Liver (tissue), 8 donors: ENCODE measurements at regions not wholly inside any gene's neighbourhood (a gene's known extent, or its start where the extent isn't known, plus 50 kb on each side); places are given as distances from the start of the nearest gene placed in this dataset.
A peak's percentile ranks its signal among the peaks of the same experiment; 100 is the strongest.

Source experiments
- DNase-seq: peaks from one replicate; pipeline ENCODE4 v3.0.0-alpha.2; 2017; ENCODE audit warnings: low spot score
- H3K27ac ChIP-seq, 2 donors: one replicate each; pipeline ENCODE4 v1.7.0; 2013; ENCODE audit warnings: inconsistent platforms in 2 of 2, low read length in 2 of 2, control low read depth in 1 of 2, low read depth in 1 of 2, mild to moderate bottlenecking in 1 of 2
- H3K27me3 ChIP-seq, 4 donors: one replicate each; pipeline versions ENCODE4 v1.6.1 to v1.7.0; 2013; ENCODE audit warnings: low read length in 3 of 4, inconsistent platforms in 1 of 4, mild to moderate bottlenecking in 1 of 4, moderate library complexity in 1 of 4; ENCODE audit not compliant: control insufficient read depth in 4 of 4, insufficient read depth in 4 of 4
- H3K36me3 ChIP-seq, 4 donors: one replicate each; pipeline versions ENCODE4 v1.6.1 to v1.7.0; 2013; ENCODE audit warnings: low read length in 3 of 4, mild to moderate bottlenecking in 3 of 4, low read depth in 1 of 4, moderate library complexity in 1 of 4; ENCODE audit not compliant: control insufficient read depth in 4 of 4, insufficient read depth in 3 of 4
- H3K4me1 ChIP-seq, 4 donors: one replicate each; pipeline versions ENCODE4 v1.6.1 to v1.7.0; 2013; ENCODE audit warnings: low read length in 3 of 4, mild to moderate bottlenecking in 3 of 4, moderate library complexity in 1 of 4; ENCODE audit not compliant: control insufficient read depth in 4 of 4, insufficient read depth in 4 of 4
- H3K4me3 ChIP-seq, 3 donors: one replicate each; pipeline versions ENCODE4 v1.6.1 to v1.7.0; 2013; ENCODE audit warnings: low read length in 3 of 3, control low read depth in 1 of 3, low read depth in 1 of 3, mild to moderate bottlenecking in 1 of 3
- H3K9ac ChIP-seq, 2 donors: one replicate each; pipeline ENCODE4 v1.7.0; 2013; ENCODE audit warnings: low read length in 2 of 2, mild to moderate bottlenecking in 2 of 2, moderate library complexity in 2 of 2, control low read depth in 1 of 2, low read depth in 1 of 2
- H3K9me3 ChIP-seq, 4 donors: one replicate each; pipeline versions ENCODE4 v1.6.1 to v1.7.0; 2013; ENCODE audit warnings: low read length in 3 of 4; ENCODE audit not compliant: control insufficient read depth in 4 of 4
- ATF3 ChIP-seq: IDR thresholded peaks from 2 replicates; pipeline ENCODE4 v1.6.1; 2016; ENCODE audit warnings: antibody characterized with exemption
- CTCF ChIP-seq: fragments of 150-350 bp; IDR thresholded peaks from 2 replicates; pipeline ENCODE4 v1.5.1; 2017; ENCODE audit warnings: improper control_type of control experiment, low read depth, low read length; ENCODE audit not compliant: missing input control
- EGR1 ChIP-seq, 2 donors: IDR thresholded peaks; 2 replicates each; pipeline ENCODE4 v1.6.1; 2016 to 2018; ENCODE audit warnings: antibody characterized with exemption in 2 of 2, low read depth in 2 of 2
- FOXA1 ChIP-seq: IDR thresholded peaks from 2 replicates; pipeline ENCODE4 v1.6.1; 2016; ENCODE audit warnings: antibody characterized with exemption
- FOXA2 ChIP-seq: IDR thresholded peaks from 2 replicates; pipeline ENCODE4 v1.6.1; 2016; ENCODE audit warnings: antibody characterized with exemption
- GABPA ChIP-seq, 2 donors: IDR thresholded peaks in 1 of 2; conservative IDR thresholded peaks in 1 of 2; 2 replicates each; pipeline ENCODE4 v1.6.1; 2016; ENCODE audit warnings: antibody characterized with exemption in 2 of 2, mild to moderate bottlenecking in 1 of 2, moderate library complexity in 1 of 2
- HNF4A ChIP-seq, 2 donors: conservative IDR thresholded peaks; 2 replicates each; pipeline ENCODE4 v1.6.1; 2016; ENCODE audit warnings: antibody characterized with exemption in 2 of 2, mild to moderate bottlenecking in 2 of 2
- HNF4G ChIP-seq: IDR thresholded peaks from 2 replicates; pipeline ENCODE4 v1.6.1; 2016; ENCODE audit warnings: antibody characterized with exemption
- JUND ChIP-seq, 2 donors: IDR thresholded peaks; 2 replicates each; pipeline ENCODE4 v1.6.1; 2016; ENCODE audit warnings: antibody characterized with exemption in 2 of 2
- NR2F2 ChIP-seq: IDR thresholded peaks from 2 replicates; pipeline ENCODE4 v1.6.1; 2016; ENCODE audit warnings: antibody characterized with exemption
- RAD21 ChIP-seq, 2 donors: IDR thresholded peaks; 2 replicates each; pipeline ENCODE4 v1.6.1; 2016; ENCODE audit warnings: antibody characterized with exemption in 2 of 2, mild to moderate bottlenecking in 2 of 2
- RXRA ChIP-seq, 2 donors: IDR thresholded peaks; 2 replicates each; pipeline ENCODE4 v1.6.1; 2017 to 2018; ENCODE audit warnings: antibody characterized with exemption in 2 of 2, mild to moderate bottlenecking in 1 of 2
- SP1 ChIP-seq: IDR thresholded peaks from 2 replicates; pipeline ENCODE4 v1.6.1; 2018; ENCODE audit warnings: antibody characterized with exemption, mild to moderate bottlenecking
- TAF1 ChIP-seq: conservative IDR thresholded peaks from 2 replicates; pipeline ENCODE4 v1.6.1; 2016; ENCODE audit warnings: antibody characterized with exemption, mild to moderate bottlenecking
- YY1 ChIP-seq: IDR thresholded peaks from 2 replicates; pipeline ENCODE4 v1.6.1; 2016; ENCODE audit warnings: antibody characterized with exemption, mild to moderate bottlenecking
- ZBTB33 ChIP-seq: IDR thresholded peaks from 2 replicates; pipeline ENCODE4 v1.6.1; 2016; ENCODE audit warnings: antibody characterized with exemption
- WGBS: extraction: QIAGEN DNeasy Blood & Tissue Kit; methylation state at CpG from one replicate; pipeline ENCODE4 v1.1.7; 2013; 5-methylcytosine and 5-hydroxymethylcytosine counted together
- TF ChIP-seq, protein P1 (sequence below): IDR thresholded peaks from 2 replicates; pipeline ENCODE4 v1.6.1; 2016; ENCODE audit warnings: antibody characterized with exemption, mild to moderate bottlenecking
- TF ChIP-seq, protein P2 (sequence below): IDR thresholded peaks from 2 replicates; pipeline ENCODE4 v1.6.1; 2016; ENCODE audit warnings: antibody characterized with exemption
- donor health status: healthy.
- donor health status: healthy.
- donor health status: healthy.
- donor health status: healthy.
- donor health status: healthy.

DNA sequence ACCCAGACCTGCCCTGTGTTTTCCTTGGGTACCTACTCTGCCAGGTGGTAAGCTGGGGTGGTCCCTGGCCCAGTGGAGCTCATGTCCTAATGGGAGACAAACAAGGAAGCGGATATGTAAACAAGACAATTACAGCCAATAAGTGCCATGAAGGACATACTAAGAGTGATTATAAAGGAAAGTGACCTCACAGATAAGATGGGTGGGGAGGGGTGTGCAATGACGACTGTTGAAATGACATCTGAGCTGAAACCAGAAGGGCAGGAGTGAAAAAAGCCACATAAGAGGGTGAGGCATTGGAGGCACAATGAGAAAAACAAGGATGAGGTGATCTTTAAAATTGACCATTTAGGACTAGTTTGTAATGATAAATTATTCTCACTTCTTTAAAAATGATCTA lies 336.2 kb upstream of the IL12A start:
- TF ChIP-seq, protein P1, sequence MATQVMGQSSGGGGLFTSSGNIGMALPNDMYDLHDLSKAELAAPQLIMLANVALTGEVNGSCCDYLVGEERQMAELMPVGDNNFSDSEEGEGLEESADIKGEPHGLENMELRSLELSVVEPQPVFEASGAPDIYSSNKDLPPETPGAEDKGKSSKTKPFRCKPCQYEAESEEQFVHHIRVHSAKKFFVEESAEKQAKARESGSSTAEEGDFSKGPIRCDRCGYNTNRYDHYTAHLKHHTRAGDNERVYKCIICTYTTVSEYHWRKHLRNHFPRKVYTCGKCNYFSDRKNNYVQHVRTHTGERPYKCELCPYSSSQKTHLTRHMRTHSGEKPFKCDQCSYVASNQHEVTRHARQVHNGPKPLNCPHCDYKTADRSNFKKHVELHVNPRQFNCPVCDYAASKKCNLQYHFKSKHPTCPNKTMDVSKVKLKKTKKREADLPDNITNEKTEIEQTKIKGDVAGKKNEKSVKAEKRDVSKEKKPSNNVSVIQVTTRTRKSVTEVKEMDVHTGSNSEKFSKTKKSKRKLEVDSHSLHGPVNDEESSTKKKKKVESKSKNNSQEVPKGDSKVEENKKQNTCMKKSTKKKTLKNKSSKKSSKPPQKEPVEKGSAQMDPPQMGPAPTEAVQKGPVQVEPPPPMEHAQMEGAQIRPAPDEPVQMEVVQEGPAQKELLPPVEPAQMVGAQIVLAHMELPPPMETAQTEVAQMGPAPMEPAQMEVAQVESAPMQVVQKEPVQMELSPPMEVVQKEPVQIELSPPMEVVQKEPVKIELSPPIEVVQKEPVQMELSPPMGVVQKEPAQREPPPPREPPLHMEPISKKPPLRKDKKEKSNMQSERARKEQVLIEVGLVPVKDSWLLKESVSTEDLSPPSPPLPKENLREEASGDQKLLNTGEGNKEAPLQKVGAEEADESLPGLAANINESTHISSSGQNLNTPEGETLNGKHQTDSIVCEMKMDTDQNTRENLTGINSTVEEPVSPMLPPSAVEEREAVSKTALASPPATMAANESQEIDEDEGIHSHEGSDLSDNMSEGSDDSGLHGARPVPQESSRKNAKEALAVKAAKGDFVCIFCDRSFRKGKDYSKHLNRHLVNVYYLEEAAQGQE = no peak
- TF ChIP-seq JUND (IDR thresholded peaks at IDR 0.05) (no peak), RAD21 (IDR thresholded peaks at IDR 0.05) (no peak), NR2F2 (no peak), YY1 (no peak), HNF4G (no peak), ATF3 (no peak), FOXA2 (no peak), RXRA (IDR thresholded peaks at IDR 0.05) (no peak), EGR1 (IDR thresholded peaks at IDR 0.05; ENCODE audit: low read depth in 2 of 2) (no peak), FOXA1 (no peak), SP1 (no peak), TAF1 (no peak), GABPA (IDR thresholded peaks at IDR 0.05 in 1 of 2, conservative IDR thresholded peaks at IDR 0.05 in 1 of 2) (no peak), HNF4A (conservative IDR thresholded peaks at IDR 0.05) (no peak), CTCF (no peak)
- TF ChIP-seq, protein P2, sequence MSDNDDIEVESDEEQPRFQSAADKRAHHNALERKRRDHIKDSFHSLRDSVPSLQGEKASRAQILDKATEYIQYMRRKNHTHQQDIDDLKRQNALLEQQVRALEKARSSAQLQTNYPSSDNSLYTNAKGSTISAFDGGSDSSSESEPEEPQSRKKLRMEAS = no peak

GRCh38 chr3:159654183-159655134 lies 334.2 kb upstream of the IL12A start:
- peaks cover 2 to 4% (median 3%) of the 10 kb centered on the region in 4 donors for H3K4me1 ChIP-seq
- H3K4me3 ChIP-seq = no peak overlapping the region
- H3K27me3 ChIP-seq = no peaks in the 10 kb centered on the region
- H3K36me3 ChIP-seq = no peaks in the 10 kb centered on the region
- no peak overlapping the region for H3K27ac ChIP-seq
- no peak for DNase-seq
- 70% methylated on average over 4 of the region's 4 CpGs for WGBS
- H3K9ac ChIP-seq = no peak overlapping the region
- no peak for TF ChIP-seq ATF3
- no peak for TF ChIP-seq HNF4G
- peak; percentile 55 to 82 for TF ChIP-seq HNF4A (conservative IDR thresholded peaks at IDR 0.05)
- TF ChIP-seq YY1 = peak; percentile 24
- TF ChIP-seq GABPA (IDR thresholded peaks at IDR 0.05 in 1 of 2, conservative IDR thresholded peaks at IDR 0.05 in 1 of 2) = no peak
- TF ChIP-seq FOXA2 = no peak
- TF ChIP-seq SP1 = no peak
- TF ChIP-seq TAF1 = no peak
- TF ChIP-seq RXRA (IDR thresholded peaks at IDR 0.05) = peak in 1 of 2 donors; percentile 22
- TF ChIP-seq FOXA1 = no peak
- no peak for TF ChIP-seq CTCF
- TF ChIP-seq ZBTB33 = no peak
- no peaks in the 10 kb centered on the region for H3K9me3 ChIP-seq

More for the DNA sequence above, 336.2 kb upstream of the IL12A start:
- Histone ChIP-seq H3K27ac (no peak overlapping the region), H3K9ac (no peak overlapping the region), H3K4me1 (peaks cover 2 to 4% (median 3%) of the 10 kb centered on the region in 4 donors), H3K4me3 (no peak overlapping the region), H3K36me3 (no peaks in the 10 kb centered on the region), H3K27me3 (no peaks in the 10 kb centered on the region), H3K9me3 (no peaks in the 10 kb centered on the region)
- no peak for DNase-seq
- WGBS = 72% methylated on average over 2 of the region's 2 CpGs
